GM12878 (cell line): ENCODE measurements at regions not wholly inside any gene's neighbourhood (a gene's known extent, or its start where the extent isn't known, plus 50 kb on each side); places are given as distances from the start of the nearest gene placed in this dataset.

Experiments used
- ATAC-seq: fragments of 200-7000 bp; cut with Tn5 transposase; 3 replicates; pipeline ENCODE4 v1.9.1; 2020; ENCODE audit warnings: mild to moderate bottlenecking, moderate library complexity
- BruUV-seq: library from RNA; stranded (reverse); fragments of 400-500 nt; replicated peaks from 2 replicates; lab custom pipeline; 2021; lab: Mats Ljungman, UMichigan
- CTCF ChIA-PET: fragments of 300-600 bp; sonication (Branson Sonifier 250); formaldehyde crosslinking; extraction: SDS; loops from one replicate; lab custom pipeline; 2021; ENCODE audit warnings: inconsistent platforms; lab: Yijun Ruan, JAX
- POLR2A ChIA-PET: fragments of 350-600 bp; formaldehyde crosslinking; extraction: SDS; loops from one replicate; lab custom pipeline; 2021; ENCODE audit warnings: inconsistent platforms; lab: Charles Lee
- RAD21 ChIA-PET: fragments of 300-600 bp; sonication (Branson Sonifier 250); formaldehyde crosslinking; loops from one replicate; lab custom pipeline; 2023; ENCODE audit warnings: antibody characterized with exemption; ENCODE audit not compliant: unreplicated experiment; lab: Charles Lee
- SMC1A ChIA-PET: fragments of 300-600 bp; sonication (Branson Sonifier 250); formaldehyde crosslinking; loops from one replicate; lab custom pipeline; 2023; ENCODE audit not compliant: unreplicated experiment, uncharacterized antibody; lab: Charles Lee
- DNase-seq: peaks from one replicate; pipeline ENCODE4 v3.0.0-alpha.2; 2011; ENCODE audit warnings: low read depth, low spot score
- FAIRE-seq: peaks from 3 replicates; lab custom pipeline; 2011; peaks lifted over from hg19 to GRCh38; lab: Jason Lieb, UNC
- H2AFZ ChIP-seq: 2 replicates; pipeline ENCODE4 v1.6.0; 2011; ENCODE audit warnings: low read depth, low read length, control low read depth; ENCODE audit not compliant: control insufficient read depth
- H3K27ac ChIP-seq: 2 replicates; pipeline ENCODE4 v1.5.1; 2011; ENCODE audit warnings: control low read depth; ENCODE audit not compliant: control insufficient read depth, insufficient read depth
- H3K27me3 ChIP-seq, 2 experiments: replicated peaks in 1 of 2; 2 replicates each; pipeline versions ENCODE4 v1.6.0 to v1.6.1; 2011; ENCODE audit warnings: low read length in 1 of 2; ENCODE audit not compliant: control insufficient read depth in 2 of 2, insufficient read depth in 2 of 2
- H3K36me3 ChIP-seq, 2 experiments: 2 replicates each; pipeline ENCODE4 v1.5.1; 2011; ENCODE audit warnings: low read length in 1 of 2; ENCODE audit not compliant: control insufficient read depth in 2 of 2, insufficient read depth in 2 of 2
- H3K4me1 ChIP-seq: 2 replicates; pipeline ENCODE4 v1.6.1; 2011; ENCODE audit warnings: mild to moderate bottlenecking, low read length, moderate library complexity, mixed read lengths; ENCODE audit not compliant: control insufficient read depth, insufficient read depth
- H3K4me2 ChIP-seq: 2 replicates; pipeline ENCODE4 v1.6.0; 2011; ENCODE audit warnings: control low read depth; ENCODE audit not compliant: control insufficient read depth, insufficient read depth
- H3K4me3 ChIP-seq: fragments of 200-600 bp; sonication (generic); 2 replicates; pipeline ENCODE4 v1.5.1; 2016
- H3K79me2 ChIP-seq: 2 replicates; pipeline ENCODE4 v1.6.0; 2011; ENCODE audit warnings: low read length; ENCODE audit not compliant: control insufficient read depth, insufficient read depth
- H3K9ac ChIP-seq: 2 replicates; pipeline ENCODE4 v1.8.0; 2011; ENCODE audit warnings: low read length, control low read depth, mixed read lengths; ENCODE audit not compliant: control insufficient read depth, insufficient read depth
- H3K9me3 ChIP-seq: replicated peaks from 3 replicates; pipeline ENCODE4 v1.5.1; 2011; ENCODE audit warnings: mild to moderate bottlenecking, low read length; ENCODE audit not compliant: control insufficient read depth, insufficient read depth
- H4K20me1 ChIP-seq: 2 replicates; pipeline ENCODE4 v1.6.0; 2011; ENCODE audit not compliant: control insufficient read depth, insufficient read depth
- ATF2 ChIP-seq: IDR thresholded peaks from 2 replicates; pipeline ENCODE4 v1.6.1; 2012; ENCODE audit warnings: low read length, inconsistent platforms
- ATF3 ChIP-seq: IDR thresholded peaks from 2 replicates; pipeline ENCODE4 v1.6.1; 2011; ENCODE audit warnings: low read depth, mild to moderate bottlenecking, low read length, moderate library complexity, borderline replicate concordance; ENCODE audit errors: extremely low read depth
- BHLHE40 ChIP-seq, 2 experiments: fragments of 450-650 bp in 1 of 2; IDR thresholded peaks; 2 replicates each; pipeline ENCODE4 v1.6.1; 2011 to 2017; ENCODE audit warnings: low read depth in 2 of 2, borderline replicate concordance in 1 of 2, improper control_type of control experiment in 1 of 2, low read length in 1 of 2, mild to moderate bottlenecking in 1 of 2
- ETV6 ChIP-seq, 2 experiments: fragments of 450-650 bp in 1 of 2; IDR thresholded peaks in 1 of 2; conservative IDR thresholded peaks in 1 of 2; 2 replicates each; pipeline ENCODE4 v1.6.1; 2014; ENCODE audit warnings: antibody characterized with exemption in 1 of 2, borderline replicate concordance in 1 of 2, low read depth in 1 of 2, mild to moderate bottlenecking in 1 of 2, moderate library complexity in 1 of 2
- KDM1A ChIP-seq: fragments of 200-600 bp; sonication (generic); IDR thresholded peaks from 2 replicates; pipeline ENCODE4 v1.6.1; 2016; ENCODE audit warnings: borderline replicate concordance
- NFIC ChIP-seq: IDR thresholded peaks from 2 replicates; pipeline ENCODE4 v1.6.1; 2012; ENCODE audit warnings: low read depth, mild to moderate bottlenecking, inconsistent platforms, low read length, moderate library complexity
- NR2F1 ChIP-seq: fragments of 450-650 bp; conservative IDR thresholded peaks from 2 replicates; pipeline ENCODE4 v1.6.1; 2017; ENCODE audit warnings: mild to moderate bottlenecking
- PAX5 ChIP-seq: IDR thresholded peaks from 2 replicates; pipeline ENCODE4 v1.6.1; 2011; ENCODE audit warnings: low read depth, low read length, borderline replicate concordance
- PAX8 ChIP-seq: fragments of 450-650 bp; IDR thresholded peaks from 2 replicates; pipeline ENCODE4 v1.6.1; 2017; ENCODE audit warnings: mild to moderate bottlenecking, moderate library complexity
- PML ChIP-seq: IDR thresholded peaks from 2 replicates; pipeline ENCODE4 v1.6.1; 2012; ENCODE audit warnings: low read length, inconsistent platforms
- SREBF2 ChIP-seq: IDR thresholded peaks from 2 replicates; pipeline ENCODE4 v1.6.1; 2012; ENCODE audit warnings: mild to moderate bottlenecking, low read length
- TARDBP ChIP-seq: IDR thresholded peaks from 2 replicates; pipeline ENCODE4 v1.6.1; 2016; ENCODE audit warnings: borderline replicate concordance
- TCF12 ChIP-seq: IDR thresholded peaks from 2 replicates; pipeline ENCODE4 v1.6.1; 2011; ENCODE audit warnings: low read depth, mild to moderate bottlenecking, low read length
- ZNF384 ChIP-seq: IDR thresholded peaks from 2 replicates; pipeline ENCODE4 v1.6.1; 2012; ENCODE audit warnings: low read depth, mild to moderate bottlenecking, low read length, improper control_type of control experiment, borderline replicate concordance
- ZSCAN29 ChIP-seq: fragments of 450-650 bp; IDR thresholded peaks from 2 replicates; pipeline ENCODE4 v1.6.1; 2017; ENCODE audit warnings: mild to moderate bottlenecking, moderate library complexity
- WGBS: methylation state at CpG from one replicate; pipeline ENCODE4 v1.1.6; 2016; ENCODE audit warnings: low lambda C conversion rate; ENCODE audit not compliant: insufficient replicate concordance, insufficient coverage; ENCODE audit errors: missing lambda C conversion rate; 5-methylcytosine and 5-hydroxymethylcytosine counted together
- in situ Hi-C: fragments of 300-500 bp; cut with MboI; formaldehyde crosslinking; loops from 9 replicates; pipeline ENCODE4 v1.14.3; 2018; ENCODE audit warnings: mixed read lengths
- intact Hi-C: fragments of 100-400 bp; cut with micrococcal nuclease; formaldehyde crosslinking; loops from one replicate; pipeline ENCODE4 v1.14.2; 2022; ENCODE audit not compliant: unreplicated experiment

- whole genome bisulfite sequencing = 14% methylated on average over 13 of the region's 13 CpGs
- TF ChIP-seq PAX8 (no peak), TARDBP (no peak), KDM1A (no peak), NFIC (no peak), PAX5 (no peak), PML (no peak)
- SMC1A ChIA-PET = no interaction called here
- ATAC-seq = no peak
- no peak overlapping the region for H3K4me3 ChIP-seq
- H4K20me1 ChIP-seq = no peaks in the 10 kb centered on the region
- RAD21 ChIA-PET = no interaction called here
- POLR2A ChIA-PET = no interaction called here
- H3K27ac ChIP-seq = no peak overlapping the region
- intact Hi-C loops (no loop called here), in situ Hi-C loops (no loop called here)
- H3K36me3 ChIP-seq = no peaks in the 10 kb centered on the region
- no peak for DNase-seq
- no peaks in the 10 kb centered on the region for H3K79me2 ChIP-seq
- no peak for FAIRE-seq
- BruUV-seq = no TSS peak
- H3K4me2 ChIP-seq = no peak overlapping the region
- H3K9ac ChIP-seq = no peak overlapping the region
- no peaks in the 10 kb centered on the region for H3K4me1 ChIP-seq
- no peaks in the 10 kb centered on the region for H3K9me3 ChIP-seq
- H2AFZ ChIP-seq = no peak overlapping the region
- CTCF ChIA-PET = no interaction called here
- H3K27me3 ChIP-seq = no peaks in the 10 kb centered on the region
Observed at GRCh38 chr18:78069784-78070664, 820.4 kb downstream of the GALR1 start.

GRCh38 chr18:78071166-78071710 lies 821.6 kb downstream of the GALR1 start:
- BruUV-seq = no TSS peak
- Histone ChIP-seq H3K27ac (no peak overlapping the region), H3K27me3 (no peaks in the 10 kb centered on the region), H2AFZ (no peak overlapping the region), H3K4me2 (no peak overlapping the region), H3K9me3 (no peaks in the 10 kb centered on the region), H3K9ac (no peak overlapping the region), H3K4me3 (no peak overlapping the region), H3K79me2 (no peaks in the 10 kb centered on the region), H3K4me1 (no peaks in the 10 kb centered on the region), H3K36me3 (no peaks in the 10 kb centered on the region), H4K20me1 (no peaks in the 10 kb centered on the region)
- 38% methylated on average over 19 of the region's 19 CpGs for WGBS
- FAIRE-seq (no peak), ATAC-seq (no peak), DNase-seq (no peak)
- intact Hi-C loops = no loop called here
- in situ Hi-C loops = no loop called here
- ChIA-PET POLR2A (no interaction called here), CTCF (no interaction called here), RAD21 (no interaction called here), SMC1A (no interaction called here)
- TF ChIP-seq BHLHE40 (IDR thresholded peaks at IDR 0.05; ENCODE audit: borderline replicate concordance in 1 of 2, low read depth in 2 of 2, low read length in 1 of 2) (no peak), ZSCAN29 (no peak), ZNF384 (no peak), SREBF2 (no peak), TARDBP (no peak), ETV6 (conservative IDR thresholded peaks at IDR 0.05 in 1 of 2, IDR thresholded peaks at IDR 0.05 in 1 of 2; ENCODE audit: borderline replicate concordance in 1 of 2, low read depth in 1 of 2) (no peak), ATF3 (no peak), TCF12 (no peak), ATF2 (no peak), NR2F1 (no peak)
